GM23338 (cell line): ENCODE measurements at regions not wholly inside any gene's neighbourhood (a gene's known extent, or its start where the extent isn't known, plus 50 kb on each side); places are given as distances from the start of the nearest gene placed in this dataset.

ENCODE experiments used
- ATAC-seq: fragments of 200-7000 bp; cut with Tn5 transposase; 3 replicates; pipeline ENCODE4 v1.9.1; 2020
- DNase-seq: peaks from one replicate; pipeline ENCODE4 v3.0.0-alpha.2; 2015; ENCODE audit warnings: low spot score
- H2AFZ ChIP-seq: fragments of 200-600 bp; sonication (generic); 2 replicates; pipeline ENCODE4 v1.8.0; 2016; ENCODE audit warnings: antibody characterized with exemption, mild to moderate bottlenecking, moderate library complexity
- H3F3A ChIP-seq: fragments of 200-600 bp; sonication (generic); replicated peaks from 2 replicates; pipeline ENCODE4 v1.8.0; 2017; ENCODE audit warnings: antibody characterized with exemption, mixed run types, low read depth
- H3K27ac ChIP-seq: fragments of 200-600 bp; sonication (generic); 2 replicates; pipeline ENCODE4 v1.6.1; 2016; ENCODE audit warnings: low read depth
- H3K27me3 ChIP-seq: fragments of 200-600 bp; sonication (generic); 2 replicates; pipeline ENCODE4 v1.8.0; 2016; ENCODE audit warnings: mild to moderate bottlenecking, mixed run types, moderate library complexity; ENCODE audit not compliant: insufficient read depth
- H3K36me3 ChIP-seq: fragments of 200-600 bp; sonication (generic); 2 replicates; pipeline ENCODE4 v1.8.0; 2016; ENCODE audit warnings: mild to moderate bottlenecking; ENCODE audit not compliant: insufficient read depth
- H3K4me1 ChIP-seq: fragments of 200-600 bp; sonication (generic); 2 replicates; pipeline ENCODE4 v1.8.0; 2016; ENCODE audit warnings: mild to moderate bottlenecking, moderate library complexity; ENCODE audit not compliant: insufficient read depth
- H3K4me2 ChIP-seq: fragments of 200-600 bp; sonication (generic); 2 replicates; pipeline ENCODE4 v1.7.1; 2017; ENCODE audit warnings: mixed run types
- H3K4me3 ChIP-seq: fragments of 200-600 bp; sonication (generic); 2 replicates; pipeline ENCODE4 v1.6.1; 2016; ENCODE audit warnings: mixed run types
- H3K79me2 ChIP-seq: fragments of 200-600 bp; sonication (generic); replicated peaks from 2 replicates; pipeline ENCODE4 v1.8.0; 2017; ENCODE audit warnings: mild to moderate bottlenecking; ENCODE audit not compliant: insufficient read depth
- H3K9me2 ChIP-seq: fragments of 200-600 bp; sonication (generic); 2 replicates; pipeline ENCODE4 v1.8.0; 2017; ENCODE audit not compliant: insufficient read depth
- H4K20me1 ChIP-seq: fragments of 200-600 bp; sonication (generic); replicated peaks from 2 replicates; pipeline ENCODE4 v1.8.0; 2017; ENCODE audit warnings: mild to moderate bottlenecking; ENCODE audit not compliant: insufficient read depth
- H3K27ac Mint-ChIP-seq: 2 replicates; pipeline ENCODE4 v1.8.0; 2020; ENCODE audit warnings: inconsistent platforms, mild to moderate bottlenecking, moderate library complexity, mixed read lengths
- H3K27me3 Mint-ChIP-seq: 3 replicates; pipeline ENCODE4 v1.8.0; 2022; ENCODE audit warnings: low read depth, mild to moderate bottlenecking, moderate library complexity, mixed read lengths, inconsistent platforms; ENCODE audit not compliant: insufficient read depth, poor library complexity
- H3K36me3 Mint-ChIP-seq: 3 replicates; pipeline ENCODE4 v1.8.0; 2021; ENCODE audit warnings: low read depth, mild to moderate bottlenecking, inconsistent platforms, moderate library complexity, mixed read lengths
- H3K4me1 Mint-ChIP-seq: 3 replicates; pipeline ENCODE4 v1.8.0; 2020; ENCODE audit warnings: mild to moderate bottlenecking, inconsistent platforms, mixed read lengths
- H3K4me3 Mint-ChIP-seq: 3 replicates; pipeline ENCODE4 v1.8.0; 2021; ENCODE audit warnings: moderate library complexity, mild to moderate bottlenecking, inconsistent platforms, mixed read lengths
- H3K9me3 Mint-ChIP-seq: 3 replicates; pipeline ENCODE4 v1.8.0; 2020; ENCODE audit warnings: moderate library complexity, mild to moderate bottlenecking, inconsistent platforms, mixed read lengths
- CREB1 ChIP-seq: fragments of 250-450 bp; sonication (Bioruptor Pico); IDR thresholded peaks from 2 replicates; pipeline ENCODE4 v1.5.0; 2020; ENCODE audit warnings: low read depth, mild to moderate bottlenecking, moderate library complexity
- CTCF ChIP-seq, 2 experiments: fragments of 200-600 bp in 1 of 2; sonication (generic) in 1 of 2; conservative IDR thresholded peaks; 2 replicates each; pipeline versions ENCODE4 v1.5.1 to v1.6.1; 2016 to 2017; ENCODE audit warnings: antibody characterized with exemption in 2 of 2, low read depth in 2 of 2, mild to moderate bottlenecking in 2 of 2, moderate library complexity in 1 of 2
- ETS1 ChIP-seq: IDR thresholded peaks from 2 replicates; pipeline ENCODE4 v1.6.1; 2016; ENCODE audit warnings: antibody characterized with exemption
- EZH2 ChIP-seq: fragments of 200-600 bp; sonication (generic); IDR thresholded peaks from one replicate; pipeline ENCODE4 v1.8.0; 2017; ENCODE audit warnings: antibody characterized with exemption, mild to moderate bottlenecking, low read depth; ENCODE audit not compliant: unreplicated experiment
- EZH2phosphoT487 ChIP-seq: fragments of 200-600 bp; sonication (generic); IDR thresholded peaks from one replicate; pipeline ENCODE4 v1.8.1; 2018; ENCODE audit warnings: antibody characterized with exemption; ENCODE audit not compliant: unreplicated experiment
- JUNB ChIP-seq: IDR thresholded peaks from one replicate; pipeline ENCODE4 v1.6.1; 2016; ENCODE audit warnings: antibody characterized with exemption; ENCODE audit not compliant: unreplicated experiment
- NANOG ChIP-seq: IDR thresholded peaks from 2 replicates; pipeline ENCODE4 v1.6.1; 2016; ENCODE audit warnings: antibody characterized with exemption, borderline replicate concordance
- REST ChIP-seq: IDR thresholded peaks from one replicate; pipeline ENCODE4 v1.6.1; 2018; ENCODE audit warnings: antibody characterized with exemption; ENCODE audit not compliant: unreplicated experiment
- STAT1 ChIP-seq: IDR thresholded peaks from one replicate; pipeline ENCODE4 v1.6.1; 2016; ENCODE audit warnings: antibody characterized with exemption; ENCODE audit not compliant: unreplicated experiment
- ZNF114 ChIP-seq: fragments of 250-450 bp; sonication (Bioruptor Pico); IDR thresholded peaks from 2 replicates; pipeline ENCODE4 v1.5.0; 2020; ENCODE audit warnings: mild to moderate bottlenecking, moderate library complexity
- ZNF331 ChIP-seq: fragments of 250-450 bp; sonication (Bioruptor Pico); IDR thresholded peaks from 2 replicates; pipeline ENCODE4 v1.5.0; 2020; ENCODE audit warnings: low read depth, mild to moderate bottlenecking, moderate library complexity
- ZNF462 ChIP-seq: fragments of 250-450 bp; sonication (Bioruptor Pico); IDR thresholded peaks from 2 replicates; pipeline ENCODE4 v1.5.0; 2020; ENCODE audit warnings: mild to moderate bottlenecking, moderate library complexity

- TF ChIP-seq EZH2 = no peak
These were observed 136.8 kb downstream of the TMA16 start (continued) for GRCh38 chr4:163631288-163631687.

- no peak overlapping the region for H3K4me2 ChIP-seq
- Mint-ChIP-seq H3K4me3 (no peak overlapping the region), H3K36me3 (no peaks in the 10 kb centered on the region), H3K27me3 (peaks cover 1% of the 10 kb centered on the region), H3K27ac (no peak overlapping the region), H3K4me1 (no peaks in the 10 kb centered on the region), H3K9me3 (no peaks in the 10 kb centered on the region)
- no peaks in the 10 kb centered on the region for H3K79me2 ChIP-seq
- H3K4me3 ChIP-seq = no peak overlapping the region
- TF ChIP-seq NANOG = no peak
- no peak for TF ChIP-seq ZNF114 (CRISPR knock-in tag)
- TF ChIP-seq EZH2phosphoT487 = no peak
- no peak for TF ChIP-seq ZNF462 (CRISPR knock-in tag)
- TF ChIP-seq CTCF (conservative IDR thresholded peaks at IDR 0.05; ENCODE audit: low read depth in 2 of 2) = no peak
- no peak for TF ChIP-seq ETS1
- no peak for TF ChIP-seq EZH2
- no peak for TF ChIP-seq REST
- no peak for TF ChIP-seq STAT1
- TF ChIP-seq ZNF331 (CRISPR knock-in tag) = no peak
- TF ChIP-seq CREB1 (CRISPR knock-in tag) = no peak
- no peak for TF ChIP-seq JUNB
- H3K36me3 ChIP-seq = no peaks in the 10 kb centered on the region
- H3F3A ChIP-seq = no peaks in the 10 kb centered on the region
- DNase-seq (no peak), ATAC-seq (no peak)
- no peaks in the 10 kb centered on the region for H3K9me2 ChIP-seq
- H3K27ac ChIP-seq = no peak overlapping the region
- H3K27me3 ChIP-seq = no peaks in the 10 kb centered on the region; the same call in 1 of the 2 replicates
- no peak overlapping the region for H2AFZ ChIP-seq
- no peaks in the 10 kb centered on the region for H3K4me1 ChIP-seq
- no peaks in the 10 kb centered on the region for H4K20me1 ChIP-seq
These were observed 144.4 kb downstream of the TMA16 start for GRCh38 chr4:163638909-163639308.
